ENCODE measurements at regions not wholly inside any gene's neighbourhood (a gene's known extent, or its start where the extent isn't known, plus 50 kb on each side); places are given as distances from the start of the nearest gene placed in this dataset.

DNA sequence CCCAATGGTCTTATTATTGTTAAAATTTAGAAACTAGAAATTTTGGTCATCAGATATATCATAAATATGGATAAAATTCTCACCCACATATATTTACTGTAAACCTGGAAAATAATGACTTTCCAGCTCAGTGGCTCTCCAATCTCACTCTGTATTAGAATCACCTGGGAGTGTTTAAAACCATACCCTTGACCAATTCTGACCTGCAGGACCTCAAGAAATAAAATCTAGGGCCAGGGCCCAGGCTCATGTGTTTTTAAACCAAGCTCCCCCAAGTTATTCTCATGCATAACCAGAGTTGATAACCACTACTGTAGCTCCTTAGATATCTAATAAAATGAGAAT is 372.1 kb downstream of the SHQ1 start:
- Histone ChIP-seq H3K9me3 (no peaks in the 10 kb centered on the region), H3K27ac (no peak overlapping the region), H3K27me3 (no peaks in the 10 kb centered on the region), H3K4me3 (no peak overlapping the region), H3K36me3 (no peaks in the 10 kb centered on the region), H3K4me1 (no peaks in the 10 kb centered on the region)
- TF ChIP-seq POLR2A (IDR thresholded peaks at IDR 0.05) = no peak
- TF ChIP-seq, protein P1, sequence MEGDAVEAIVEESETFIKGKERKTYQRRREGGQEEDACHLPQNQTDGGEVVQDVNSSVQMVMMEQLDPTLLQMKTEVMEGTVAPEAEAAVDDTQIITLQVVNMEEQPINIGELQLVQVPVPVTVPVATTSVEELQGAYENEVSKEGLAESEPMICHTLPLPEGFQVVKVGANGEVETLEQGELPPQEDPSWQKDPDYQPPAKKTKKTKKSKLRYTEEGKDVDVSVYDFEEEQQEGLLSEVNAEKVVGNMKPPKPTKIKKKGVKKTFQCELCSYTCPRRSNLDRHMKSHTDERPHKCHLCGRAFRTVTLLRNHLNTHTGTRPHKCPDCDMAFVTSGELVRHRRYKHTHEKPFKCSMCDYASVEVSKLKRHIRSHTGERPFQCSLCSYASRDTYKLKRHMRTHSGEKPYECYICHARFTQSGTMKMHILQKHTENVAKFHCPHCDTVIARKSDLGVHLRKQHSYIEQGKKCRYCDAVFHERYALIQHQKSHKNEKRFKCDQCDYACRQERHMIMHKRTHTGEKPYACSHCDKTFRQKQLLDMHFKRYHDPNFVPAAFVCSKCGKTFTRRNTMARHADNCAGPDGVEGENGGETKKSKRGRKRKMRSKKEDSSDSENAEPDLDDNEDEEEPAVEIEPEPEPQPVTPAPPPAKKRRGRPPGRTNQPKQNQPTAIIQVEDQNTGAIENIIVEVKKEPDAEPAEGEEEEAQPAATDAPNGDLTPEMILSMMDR (IDR thresholded peaks at IDR 0.05) = no peak
- intact Hi-C loops (cut with DNase I; ENCODE audit: low total_unique reads) = no loop called here
- no peak for DNase-seq

DNA sequence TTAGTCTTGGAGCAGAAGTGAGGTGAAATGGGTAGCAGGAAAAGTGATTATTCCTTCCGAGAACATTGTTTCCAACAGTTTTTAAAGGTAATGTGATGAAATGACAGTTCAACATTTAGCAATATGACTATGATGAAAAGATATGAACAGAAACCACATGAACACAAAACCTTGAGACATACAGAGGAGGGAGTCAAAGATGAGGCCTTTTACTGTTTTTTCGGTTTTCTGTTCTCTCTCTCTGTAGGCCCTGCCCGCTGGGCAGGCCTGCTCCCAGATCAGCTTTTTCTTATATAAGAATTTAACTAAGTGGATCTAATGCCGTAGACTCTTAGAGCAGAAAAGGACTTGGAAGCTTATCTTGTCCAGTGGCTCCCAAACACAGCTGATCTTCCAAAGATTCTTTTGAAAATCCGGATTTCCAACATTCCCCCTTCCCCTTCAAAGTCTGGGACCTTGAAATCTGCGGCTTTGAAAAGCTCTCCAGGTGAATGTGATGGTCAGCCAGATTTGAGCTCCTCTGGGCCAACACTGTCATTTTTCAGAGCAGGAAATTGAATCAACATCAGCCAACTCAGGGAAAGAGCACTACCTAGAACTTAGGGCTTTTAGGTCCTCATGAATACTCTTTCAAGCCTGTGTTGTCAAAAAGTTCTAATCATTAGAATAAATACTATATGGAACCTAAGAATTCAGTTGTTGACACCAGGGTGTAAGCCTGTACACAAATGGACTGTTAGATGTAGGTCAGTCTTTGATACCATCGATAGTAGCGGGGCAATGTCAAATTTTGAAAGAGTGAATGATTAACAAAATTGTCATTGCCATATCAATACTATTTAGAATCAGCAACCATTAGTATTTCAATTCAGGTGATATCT is 372.7 kb downstream of the SHQ1 start:
- no peak for DNase-seq
- Histone ChIP-seq H3K4me1 (no peaks in the 10 kb centered on the region), H3K36me3 (no peaks in the 10 kb centered on the region), H3K27ac (no peak overlapping the region), H3K27me3 (no peaks in the 10 kb centered on the region), H3K4me3 (no peak overlapping the region), H3K9me3 (no peaks in the 10 kb centered on the region)
- no peak for TF ChIP-seq POLR2A (IDR thresholded peaks at IDR 0.05)
- TF ChIP-seq, protein P1 (IDR thresholded peaks at IDR 0.05) = no peak
- intact Hi-C loops (cut with DNase I; ENCODE audit: low total_unique reads) = no loop called here

DNA sequence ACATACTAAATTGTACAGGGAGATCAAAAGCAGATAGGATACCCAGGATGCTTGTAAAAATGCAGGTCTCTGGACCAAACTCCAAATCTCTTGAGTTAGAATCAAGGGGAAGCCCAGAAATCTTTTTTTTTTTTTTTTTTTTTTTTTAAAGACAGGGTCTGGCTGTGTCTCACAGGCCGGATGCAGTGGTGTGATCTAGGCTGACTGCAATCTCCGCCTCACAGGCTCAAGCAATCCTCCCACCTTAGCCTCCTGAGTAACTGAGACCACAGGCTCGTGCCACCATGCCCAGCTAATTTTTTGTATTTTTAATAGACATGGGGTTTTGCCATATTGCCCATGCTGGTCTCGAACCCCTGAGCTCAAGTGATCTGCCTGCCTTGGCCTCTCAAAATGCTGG is 373.5 kb downstream of the SHQ1 start:
- Histone ChIP-seq H3K27me3 (no peaks in the 10 kb centered on the region), H3K9me3 (no peaks in the 10 kb centered on the region), H3K27ac (no peak overlapping the region), H3K4me3 (no peak overlapping the region), H3K4me1 (no peaks in the 10 kb centered on the region), H3K36me3 (no peaks in the 10 kb centered on the region)
- TF ChIP-seq POLR2A (IDR thresholded peaks at IDR 0.05) = no peak
- TF ChIP-seq, protein P1 (IDR thresholded peaks at IDR 0.05) = no peak
- DNase-seq = no peak
- intact Hi-C loops (cut with DNase I; ENCODE audit: low total_unique reads) = no loop called here

DNA sequence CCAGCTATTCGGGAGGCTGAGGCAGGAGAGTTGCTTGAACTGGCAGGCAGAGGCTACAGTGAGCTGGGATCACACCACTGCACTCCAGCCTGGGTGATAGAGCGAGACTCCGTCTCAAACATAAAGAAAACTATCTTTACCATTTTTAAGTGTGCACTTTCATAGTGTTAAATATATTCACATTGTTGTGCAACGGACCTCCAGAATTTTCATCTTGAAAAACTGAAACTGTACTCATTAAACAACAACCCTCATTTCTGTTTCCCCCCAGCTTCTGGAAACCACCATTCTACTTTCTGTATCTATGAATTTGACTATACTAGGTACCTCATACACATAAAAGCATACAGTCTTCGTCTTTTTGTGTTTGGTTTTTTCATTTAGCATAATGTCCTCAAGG is 375.1 kb downstream of the SHQ1 start:
- DNase-seq = no peak
- Histone ChIP-seq H3K4me3 (no peak overlapping the region), H3K27me3 (no peaks in the 10 kb centered on the region), H3K4me1 (no peaks in the 10 kb centered on the region), H3K9me3 (no peaks in the 10 kb centered on the region), H3K36me3 (no peaks in the 10 kb centered on the region), H3K27ac (no peak overlapping the region)
- no peak for TF ChIP-seq POLR2A (IDR thresholded peaks at IDR 0.05)
- TF ChIP-seq, protein P1 (IDR thresholded peaks at IDR 0.05) = no peak
- intact Hi-C loops (cut with DNase I; ENCODE audit: low total_unique reads) = no loop called here

DNA sequence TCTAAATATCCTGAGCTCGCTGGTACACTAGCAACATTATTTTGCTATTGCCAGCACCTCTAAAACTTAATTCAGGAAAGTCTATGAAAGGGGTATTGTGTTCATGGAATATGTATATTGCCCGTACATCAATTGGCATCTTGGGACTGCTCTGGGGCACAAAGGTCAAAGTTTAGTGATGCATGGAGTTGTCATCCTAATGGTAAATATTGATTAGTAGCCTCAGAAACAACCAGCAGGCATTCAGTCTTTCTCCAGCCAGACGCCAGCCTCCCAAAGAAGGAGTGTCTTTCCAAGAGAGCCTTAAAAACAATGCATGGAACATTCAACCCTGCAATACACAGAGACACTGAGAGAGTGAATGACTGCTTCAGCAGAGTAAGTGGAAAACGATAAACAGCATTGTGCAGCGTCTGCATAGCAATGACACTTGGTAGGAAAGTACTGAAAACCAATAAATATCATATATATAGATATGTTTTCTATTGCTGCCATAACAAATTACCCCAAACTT is 377.3 kb downstream of the SHQ1 start:
- TF ChIP-seq, protein P1 (IDR thresholded peaks at IDR 0.05) = no peak
- no peak for TF ChIP-seq POLR2A (IDR thresholded peaks at IDR 0.05)
- no peaks in the 10 kb centered on the region for H3K27me3 ChIP-seq
- H3K36me3 ChIP-seq = no peaks in the 10 kb centered on the region
- no peak for DNase-seq
- no peak overlapping the region for H3K4me3 ChIP-seq
- H3K9me3 ChIP-seq = no peaks in the 10 kb centered on the region
- H3K4me1 ChIP-seq = no peaks in the 10 kb centered on the region
- intact Hi-C loops (cut with DNase I; ENCODE audit: low total_unique reads) = no loop called here
- H3K27ac ChIP-seq = no peak overlapping the region
